GM12878 (cell line): ENCODE measurements at regions not wholly inside any gene's neighbourhood (a gene's known extent, or its start where the extent isn't known, plus 50 kb on each side); places are given as distances from the start of the nearest gene placed in this dataset.

Source experiments
- CBX3 ChIP-seq: fragments of 200-600 bp; sonication (generic); IDR thresholded peaks from 2 replicates; pipeline ENCODE4 v1.6.1; 2016; ENCODE audit warnings: low read depth, borderline replicate concordance
- MXI1 ChIP-seq: fragments of 150-350 bp; IDR thresholded peaks from 2 replicates; pipeline ENCODE4 v1.6.1; 2011; ENCODE audit warnings: low read depth, mild to moderate bottlenecking, inconsistent platforms, low read length, improper control_type of control experiment
- SMARCA5 ChIP-seq: fragments of 450-650 bp; IDR thresholded peaks from 2 replicates; pipeline ENCODE4 v1.6.1; 2017; ENCODE audit warnings: mild to moderate bottlenecking
- STAT3 ChIP-seq: IDR thresholded peaks from 2 replicates; pipeline ENCODE4 v1.6.1; 2011; ENCODE audit warnings: low read depth, low read length, improper control_type of control experiment

- TF ChIP-seq SMARCA5, result no peak
- no peak for TF ChIP-seq MXI1
- TF ChIP-seq CBX3, result no peak
- TF ChIP-seq STAT3, result no peak
These were observed 189.6 kb upstream of the PTGFR start for GRCh38 chr1:78301141-78301540.
